GM18867 (cell line): ENCODE measurements at regions not wholly inside any gene's neighbourhood (a gene's known extent, or its start where the extent isn't known, plus 50 kb on each side); places are given as distances from the start of the nearest gene placed in this dataset.
"Not testable (repeated sequence)": the region's sequence is repeated elsewhere in the genome, so short reads cannot be mapped to it uniquely, and the experiment has no call there.

Experiments
- ATAC-seq: cut with Tn5 transposase; IDR thresholded peaks from one replicate; pipeline ENCODE4 v1.9.1; 2021; ENCODE audit warnings: mild to moderate bottlenecking, moderate library complexity; ENCODE audit not compliant: unreplicated experiment

- ATAC-seq, result no peak
These were observed 657.7 kb upstream of the GOT2 start for GRCh38 chr16:59391617-59392364.

DNA sequence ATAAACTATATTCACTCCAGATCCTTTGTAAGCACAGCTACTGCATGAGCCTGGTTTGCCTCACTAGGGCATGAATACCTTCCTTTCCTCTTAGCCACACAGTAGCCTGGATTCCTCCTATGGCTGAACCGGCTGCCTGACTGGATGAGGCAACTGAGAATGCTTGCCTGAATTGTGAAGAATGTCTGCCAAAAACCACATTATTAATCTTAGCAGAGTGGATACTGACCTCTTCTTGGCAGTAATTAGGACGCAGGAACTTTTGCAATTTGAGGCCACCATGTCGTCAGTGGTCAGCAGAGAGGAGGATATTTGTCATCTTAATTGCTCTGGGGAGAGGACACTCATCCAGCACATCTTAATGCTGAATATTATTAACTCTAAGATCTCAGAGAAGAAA is 651.8 kb upstream of the GOT2 start:
- no peak for ATAC-seq

DNA sequence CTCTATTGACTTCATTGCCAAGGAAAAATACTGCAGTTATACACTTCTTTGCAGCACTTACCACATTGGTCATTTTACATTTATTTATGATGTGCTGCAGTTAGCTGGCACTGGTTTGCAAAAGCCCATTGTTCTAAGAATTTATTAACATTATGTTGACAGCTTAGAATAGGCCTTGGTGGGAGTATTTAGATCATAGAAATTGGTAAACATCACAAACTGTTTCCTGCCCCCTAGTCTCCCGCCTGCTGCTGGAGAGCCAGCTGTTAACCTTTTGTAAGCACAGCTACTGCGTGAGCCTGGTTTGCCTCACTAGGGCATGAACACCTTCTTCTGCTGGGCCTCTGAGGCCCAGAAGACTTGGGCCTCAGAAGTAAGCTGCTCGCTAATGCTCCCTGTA is 651.4 kb upstream of the GOT2 start:
- ATAC-seq, result no peak

DNA sequence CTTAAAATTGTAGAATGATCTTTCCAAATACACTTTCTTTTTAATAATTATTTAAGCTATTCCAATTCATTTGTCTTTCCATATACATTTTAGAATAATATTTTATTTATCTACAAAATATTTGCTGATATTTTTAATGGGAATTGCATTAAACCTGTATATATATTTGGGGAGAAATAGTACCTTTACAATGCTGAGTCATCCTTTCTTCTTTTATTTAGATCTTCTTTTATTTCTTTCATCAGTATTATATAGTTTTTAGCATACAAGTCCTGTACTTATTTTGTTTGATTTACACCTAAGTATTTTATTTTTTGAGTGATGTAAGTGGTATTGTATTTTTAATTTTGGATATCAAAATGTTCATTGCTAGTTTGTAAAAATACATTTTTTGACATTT is 639.5 kb upstream of the GOT2 start:
- no peak for ATAC-seq

DNA sequence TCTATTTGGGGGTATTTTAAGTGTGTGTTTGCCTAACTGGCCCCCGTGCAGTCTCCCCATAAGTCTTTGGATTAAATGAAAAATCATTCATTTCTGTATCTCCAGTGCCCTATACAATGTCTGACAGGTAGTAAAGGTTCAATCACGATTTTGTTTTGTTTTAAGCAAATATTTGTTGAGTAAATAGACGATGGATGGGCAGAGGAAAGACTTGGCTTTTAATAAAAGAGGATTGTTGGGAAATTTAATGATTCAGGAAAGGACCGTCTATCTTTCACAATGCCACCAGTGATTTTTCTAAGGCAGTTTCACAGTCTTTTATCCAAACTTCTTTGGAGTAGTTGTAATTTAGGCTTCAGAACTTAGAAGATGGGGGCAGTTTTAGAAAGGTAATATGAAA is 636.6 kb upstream of the GOT2 start:
- ATAC-seq, result no peak

GRCh38 chr16:59369523-59369922 is 635.4 kb upstream of the GOT2 start:
- ATAC-seq, result no peak

DNA sequence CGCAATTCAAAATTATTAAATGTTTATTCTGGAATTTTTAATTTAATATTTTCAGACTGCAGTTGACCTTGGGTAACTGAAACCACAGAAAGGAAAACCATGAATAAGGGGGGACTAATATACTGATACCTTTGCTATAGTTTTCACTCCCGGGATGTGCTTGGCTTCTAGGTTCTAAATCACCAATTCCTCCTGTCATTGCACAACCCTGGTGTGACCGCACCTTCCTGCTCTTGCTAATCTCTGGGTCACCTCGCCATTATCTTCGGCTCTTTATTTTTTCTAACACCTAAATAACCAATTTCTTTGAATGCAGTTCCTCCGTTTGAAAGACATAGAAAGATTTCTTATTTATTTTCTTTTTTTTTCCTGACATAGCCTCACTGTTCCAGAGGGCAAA is 634.5 kb upstream of the GOT2 start:
- ATAC-seq, result no peak

DNA sequence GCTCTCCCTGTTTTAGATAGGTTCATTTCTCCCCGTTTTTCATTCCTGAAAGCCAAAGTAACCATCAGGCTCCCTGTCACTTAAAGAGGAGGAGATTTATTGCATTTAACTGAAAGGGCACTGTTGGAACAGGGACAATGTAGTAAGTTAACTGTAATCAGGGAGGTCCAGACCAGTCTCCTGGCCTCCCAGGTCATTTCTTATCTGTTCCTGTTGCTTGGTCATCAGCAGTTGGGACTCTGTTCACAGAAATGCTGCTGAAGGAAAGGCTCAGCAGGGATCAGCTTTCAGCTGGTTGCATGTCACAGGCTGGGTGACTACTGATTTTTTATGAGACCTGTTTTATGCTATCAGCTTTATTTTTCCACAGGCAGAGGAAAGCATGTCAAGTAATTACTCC is 622.6 kb upstream of the GOT2 start:
- no peak for ATAC-seq

DNA sequence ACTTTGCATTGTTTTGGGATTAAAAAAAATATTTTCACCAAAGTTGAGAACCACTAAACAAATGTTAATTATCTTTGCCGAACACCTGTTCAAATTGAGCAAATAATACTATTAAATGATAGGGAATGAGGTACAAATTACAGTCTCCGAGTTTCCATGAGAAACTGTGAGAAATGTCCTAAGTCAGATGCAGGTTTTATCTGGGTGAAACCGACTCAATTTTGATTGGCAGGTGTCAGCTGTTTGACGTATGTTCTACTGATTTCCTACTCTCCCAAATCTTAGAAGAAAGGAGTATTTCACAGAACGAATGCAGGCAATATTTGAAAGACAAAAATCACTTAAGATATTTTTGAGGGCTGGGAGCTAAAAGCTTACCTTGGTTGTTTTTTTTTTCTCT is 622.0 kb upstream of the GOT2 start:
- no peak for ATAC-seq

DNA sequence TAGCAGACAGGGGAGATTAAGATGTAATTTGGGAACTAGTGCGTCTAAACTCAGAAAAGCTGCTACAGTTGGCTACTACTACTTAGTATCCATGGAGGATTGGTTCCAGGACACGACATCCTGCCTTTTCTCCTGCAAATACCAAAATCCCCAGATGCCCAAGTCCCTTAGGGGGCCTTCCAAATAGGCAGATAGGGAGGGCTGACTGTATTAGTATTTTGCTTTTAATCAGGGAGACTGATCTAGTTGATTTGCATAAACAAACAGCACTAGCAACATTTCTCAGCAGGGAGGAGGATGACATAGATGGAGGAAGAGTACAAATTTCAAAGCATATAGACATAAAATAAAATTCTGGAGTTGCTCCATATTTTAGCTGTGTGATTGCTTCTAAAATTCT is 621.6 kb upstream of the GOT2 start:
- ATAC-seq, result no peak

DNA sequence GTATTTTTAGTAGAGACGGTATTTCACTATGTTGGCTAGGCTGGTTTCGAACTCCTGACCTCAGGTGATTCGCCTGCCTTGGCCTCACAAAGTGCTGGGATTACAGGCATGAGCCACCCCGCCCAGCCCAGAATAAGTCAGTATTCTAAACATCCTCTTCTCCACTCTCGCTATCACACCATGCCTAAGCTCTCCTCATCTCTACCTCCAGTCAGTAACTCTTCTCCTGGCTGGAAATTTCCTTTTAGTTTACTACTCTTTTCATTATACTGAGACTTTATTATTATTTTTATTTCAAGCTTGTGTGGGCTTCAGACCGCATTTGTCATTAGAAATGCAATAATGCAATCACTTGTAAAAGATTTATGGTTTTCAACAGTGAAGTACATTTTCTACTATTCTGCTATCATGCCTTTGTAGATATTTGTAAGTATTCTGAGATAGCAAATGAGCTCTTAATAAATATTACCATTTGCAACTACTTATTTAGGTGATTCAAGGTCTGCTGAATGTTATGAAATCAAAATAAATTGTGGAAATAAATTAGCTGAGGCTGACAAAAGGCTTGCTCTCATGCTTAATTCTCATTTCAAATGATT is 617.3 kb upstream of the GOT2 start:
- ATAC-seq, result no peak

DNA sequence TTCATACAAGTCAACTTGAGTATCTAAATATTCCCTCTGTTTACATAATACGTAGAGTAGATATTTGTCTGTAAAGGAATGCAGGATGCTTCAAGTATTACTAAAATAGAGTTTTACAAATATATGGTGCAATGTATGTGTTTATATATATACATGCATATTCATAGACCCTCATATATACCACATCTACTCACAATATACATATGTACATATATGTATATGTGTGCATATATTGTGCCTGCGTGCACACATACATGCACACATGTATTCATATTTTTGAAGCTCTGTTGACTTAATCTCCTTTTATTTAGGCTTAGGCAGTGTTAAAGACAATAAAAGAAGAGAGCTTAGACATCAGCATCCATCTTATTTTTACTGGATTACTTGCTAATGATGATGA is 616.6 kb upstream of the GOT2 start:
- ATAC-seq, result no peak

DNA sequence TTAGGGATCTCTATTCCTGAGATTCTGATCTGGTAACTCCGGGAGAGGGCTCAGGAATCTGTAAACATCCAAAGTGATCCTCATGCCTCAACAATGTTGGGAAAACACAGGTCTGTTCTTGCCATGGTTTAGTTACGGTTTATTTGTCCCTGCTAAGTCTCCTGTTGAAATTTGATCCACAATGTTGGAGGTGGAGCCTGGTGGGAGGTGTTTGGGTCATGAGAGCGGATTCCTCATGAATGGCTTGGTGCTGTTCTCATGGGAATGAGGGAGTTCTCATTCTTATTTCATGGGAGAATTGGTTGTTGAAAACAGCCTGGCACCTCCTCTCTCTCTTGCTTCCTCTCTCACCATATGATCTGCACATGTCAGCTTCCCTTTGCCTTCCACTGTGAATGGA is 608.6 kb upstream of the GOT2 start:
- ATAC-seq, result no peak

- no peak for ATAC-seq
These were observed 607.3 kb upstream of the GOT2 start for GRCh38 chr16:59341368-59341767.

DNA sequence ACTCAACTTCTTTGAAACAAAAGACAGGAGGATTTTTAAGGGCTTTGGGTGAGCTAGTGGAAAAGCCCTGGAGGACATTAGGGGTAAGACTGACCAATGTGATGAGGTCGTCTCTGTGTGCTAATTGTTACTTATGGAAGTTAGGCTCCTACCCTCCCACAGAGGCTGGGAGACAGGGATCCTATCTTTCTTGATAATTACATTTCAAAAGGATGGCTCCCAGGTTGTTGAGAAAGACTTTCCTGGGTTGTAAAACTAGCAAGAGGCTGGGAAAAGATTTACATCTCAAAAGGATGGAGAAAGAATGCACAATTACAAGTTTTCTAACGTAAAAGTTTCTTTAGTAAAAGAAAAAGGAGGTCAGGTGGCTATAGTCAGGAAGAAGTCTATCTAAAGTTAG is 605.8 kb upstream of the GOT2 start:
- no peak for ATAC-seq

DNA sequence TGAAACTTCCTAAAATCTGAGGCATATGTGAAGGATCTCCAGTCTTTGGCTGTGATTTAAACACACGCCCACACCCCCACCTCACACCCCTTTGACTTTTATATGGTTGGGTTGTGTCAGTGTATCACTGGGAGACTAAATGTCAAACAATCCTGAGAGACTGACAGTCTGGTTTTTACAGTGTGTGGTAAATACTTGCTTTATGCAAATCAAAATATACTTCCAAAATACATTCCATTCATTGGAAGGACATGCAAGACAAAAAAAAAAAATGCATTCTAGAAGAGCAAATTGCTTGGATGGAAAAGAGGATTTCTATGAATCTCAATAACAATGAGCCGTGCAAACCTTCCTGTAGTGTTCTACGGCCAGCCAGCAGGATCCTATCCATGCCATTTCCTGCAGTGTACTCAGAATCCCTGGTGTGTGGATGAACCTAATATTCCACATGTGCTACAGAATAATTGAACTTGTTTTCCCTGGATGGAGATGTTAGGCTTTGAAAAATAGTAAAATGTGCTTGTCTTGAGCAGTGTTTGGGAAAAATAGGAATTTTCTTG is 602.1 kb upstream of the GOT2 start:
- no peak for ATAC-seq

DNA sequence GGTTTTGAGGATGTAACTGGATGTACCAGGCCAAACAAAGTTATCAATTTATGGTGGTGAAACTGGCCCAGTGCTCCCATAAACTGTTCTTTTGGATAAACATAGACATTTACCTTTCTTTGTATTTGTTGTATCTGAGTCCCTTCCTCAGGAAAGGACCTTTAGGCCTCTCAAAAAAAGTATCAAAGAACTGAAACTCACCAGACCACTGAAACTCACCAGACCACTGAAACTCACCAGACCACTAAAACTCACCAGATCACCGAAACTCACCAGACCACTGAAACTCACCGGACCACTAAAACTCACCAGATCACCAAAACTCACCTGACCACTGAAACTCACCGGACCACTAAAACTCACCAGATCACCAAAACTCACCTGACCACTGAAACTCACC is 597.6 kb upstream of the GOT2 start:
- not testable (repeated sequence) for ATAC-seq

- no peak for ATAC-seq
These were observed 596.0 kb upstream of the GOT2 start for GRCh38 chr16:59330019-59330670.

GRCh38 chr16:59328961-59329360 is 594.8 kb upstream of the GOT2 start:
- no peak for ATAC-seq

- no peak for ATAC-seq
These were observed 593.8 kb upstream of the GOT2 start for GRCh38 chr16:59327894-59328293.

GRCh38 chr16:59326955-59327354 is 592.8 kb upstream of the GOT2 start:
- ATAC-seq, result no peak

- no peak for ATAC-seq
These were observed 590.3 kb upstream of the GOT2 start for GRCh38 chr16:59324462-59324861.
